ENCODE measurements at regions not wholly inside any gene's neighbourhood (a gene's known extent, or its start where the extent isn't known, plus 50 kb on each side); places are given as distances from the start of the nearest gene placed in this dataset.

DNA sequence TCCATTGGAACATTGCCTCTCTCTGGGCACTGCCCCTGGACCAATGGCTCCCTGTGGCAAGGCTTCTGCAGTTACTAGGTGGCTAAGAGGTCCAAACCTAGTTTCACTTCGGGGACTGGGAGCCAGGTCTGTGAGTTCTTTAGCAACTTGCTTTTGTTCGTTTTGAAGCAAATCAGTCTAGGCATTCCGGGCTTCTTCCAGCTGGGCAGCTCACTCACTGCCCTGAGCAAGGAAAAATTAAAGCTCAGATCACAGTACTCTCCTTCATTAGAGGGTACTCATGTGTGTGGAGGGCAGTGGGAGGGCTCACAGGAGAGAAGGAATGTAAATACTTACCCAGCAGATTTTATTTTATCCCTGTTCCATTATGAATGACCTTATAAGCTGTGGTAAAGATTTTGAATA is 80.3 kb downstream of the SPP2 start:
- no peak for ATAC-seq
- Histone ChIP-seq H3K4me3 (no peak overlapping the region), H3K36me3 (ENCODE audit: low read depth) (no peaks in the 10 kb centered on the region), H3K4me1 (ENCODE audit: low read depth) (no peaks in the 10 kb centered on the region), H3K9me3 (no peaks in the 10 kb centered on the region)
- DNase-seq: no peak
- TF ChIP-seq, protein P1, sequence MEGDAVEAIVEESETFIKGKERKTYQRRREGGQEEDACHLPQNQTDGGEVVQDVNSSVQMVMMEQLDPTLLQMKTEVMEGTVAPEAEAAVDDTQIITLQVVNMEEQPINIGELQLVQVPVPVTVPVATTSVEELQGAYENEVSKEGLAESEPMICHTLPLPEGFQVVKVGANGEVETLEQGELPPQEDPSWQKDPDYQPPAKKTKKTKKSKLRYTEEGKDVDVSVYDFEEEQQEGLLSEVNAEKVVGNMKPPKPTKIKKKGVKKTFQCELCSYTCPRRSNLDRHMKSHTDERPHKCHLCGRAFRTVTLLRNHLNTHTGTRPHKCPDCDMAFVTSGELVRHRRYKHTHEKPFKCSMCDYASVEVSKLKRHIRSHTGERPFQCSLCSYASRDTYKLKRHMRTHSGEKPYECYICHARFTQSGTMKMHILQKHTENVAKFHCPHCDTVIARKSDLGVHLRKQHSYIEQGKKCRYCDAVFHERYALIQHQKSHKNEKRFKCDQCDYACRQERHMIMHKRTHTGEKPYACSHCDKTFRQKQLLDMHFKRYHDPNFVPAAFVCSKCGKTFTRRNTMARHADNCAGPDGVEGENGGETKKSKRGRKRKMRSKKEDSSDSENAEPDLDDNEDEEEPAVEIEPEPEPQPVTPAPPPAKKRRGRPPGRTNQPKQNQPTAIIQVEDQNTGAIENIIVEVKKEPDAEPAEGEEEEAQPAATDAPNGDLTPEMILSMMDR (IDR thresholded peaks at IDR 0.05): no peak
- intact Hi-C loops (cut with DNase I, micrococcal nuclease): no loop called here

DNA sequence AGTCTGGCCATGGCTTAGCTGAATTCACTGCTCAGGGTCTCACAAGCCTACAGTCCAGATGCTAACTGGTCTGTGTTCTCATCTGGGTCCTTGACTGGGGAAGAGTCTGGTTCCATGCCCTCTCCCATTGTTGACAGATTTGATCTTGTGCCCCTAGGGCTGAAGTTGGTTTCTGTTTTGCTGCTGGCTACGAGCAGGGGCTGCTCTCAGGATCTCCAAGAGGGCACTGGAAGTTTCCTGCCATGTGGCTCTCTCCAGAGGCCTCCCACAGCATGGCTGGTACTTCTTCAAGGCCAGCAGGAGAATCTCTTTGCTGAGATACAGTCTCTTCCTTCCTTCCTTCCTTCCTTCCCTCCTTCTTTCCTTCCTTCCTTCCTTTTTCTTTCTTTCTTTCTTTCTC is 78.1 kb downstream of the SPP2 start:
- DNase-seq (no peak), ATAC-seq (no peak)
- H3K9me3 ChIP-seq: no peaks in the 10 kb centered on the region
- no peaks in the 10 kb centered on the region for H3K4me1 ChIP-seq (ENCODE audit: low read depth)
- H3K36me3 ChIP-seq (ENCODE audit: low read depth): no peaks in the 10 kb centered on the region
- TF ChIP-seq, protein P1 (IDR thresholded peaks at IDR 0.05): no peak
- H3K4me3 ChIP-seq: no peak overlapping the region
- intact Hi-C loops (cut with DNase I, micrococcal nuclease): no loop called here
